Neutrophil (primary cell): ENCODE measurements at regions not wholly inside any gene's neighbourhood (a gene's known extent, or its start where the extent isn't known, plus 50 kb on each side); places are given as distances from the start of the nearest gene placed in this dataset.

Experiments
- H3K27ac ChIP-seq: fragments of 200-600 bp; sonication (generic); 2 replicates; pipeline ENCODE4 v1.5.1; 2016; ENCODE audit warnings: mild to moderate bottlenecking, moderate library complexity
- H3K27me3 ChIP-seq: fragments of 200-600 bp; sonication (generic); 2 replicates; pipeline ENCODE4 v1.6.0; 2016; ENCODE audit warnings: mild to moderate bottlenecking
- H3K36me3 ChIP-seq: fragments of 200-600 bp; sonication (generic); 2 replicates; pipeline ENCODE4 v1.5.1; 2017
- H3K4me1 ChIP-seq, 2 experiments: fragments of 200-600 bp in 1 of 2; sonication (generic) in 1 of 2; 1 replicate in 1 of 2; 2 replicates in 1 of 2; pipeline versions ENCODE4 v1.5.1 to v1.6.1; 2013 to 2016; ENCODE audit warnings: low read depth in 1 of 2, low read length in 1 of 2, mild to moderate bottlenecking in 1 of 2, moderate library complexity in 1 of 2; ENCODE audit not compliant: control insufficient read depth in 1 of 2, insufficient read depth in 1 of 2
- H3K4me3 ChIP-seq, 2 experiments: fragments of 200-600 bp in 1 of 2; sonication (generic) in 1 of 2; 1 replicate in 1 of 2; 2 replicates in 1 of 2; pipeline ENCODE4 v1.5.1; 2013 to 2016; ENCODE audit warnings: low read depth in 1 of 2, low read length in 1 of 2, mild to moderate bottlenecking in 1 of 2, moderate library complexity in 1 of 2
- H3K9me3 ChIP-seq: fragments of 200-600 bp; sonication (generic); 2 replicates; pipeline ENCODE4 v1.5.1; 2016
- CTCF ChIP-seq: fragments of 200-600 bp; sonication (generic); IDR thresholded peaks from 2 replicates; pipeline ENCODE4 v1.5.1; 2016; ENCODE audit warnings: antibody characterized with exemption

GRCh38 chr11:112810951-112811350 is 150.3 kb upstream of the NCAM1 start:
- Histone ChIP-seq H3K9me3 (no peaks in the 10 kb centered on the region), H3K4me1 (no peaks in the 10 kb centered on the region), H3K4me3 (no peak overlapping the region), H3K36me3 (no peaks in the 10 kb centered on the region), H3K27ac (no peak overlapping the region), H3K27me3 (no peaks in the 10 kb centered on the region)
- no peak for TF ChIP-seq CTCF

GRCh38 chr11:112811783-112812182 is 149.4 kb upstream of the NCAM1 start:
- no peak overlapping the region for H3K27ac ChIP-seq
- no peaks in the 10 kb centered on the region for H3K27me3 ChIP-seq
- no peaks in the 10 kb centered on the region for H3K36me3 ChIP-seq
- H3K9me3 ChIP-seq, result no peaks in the 10 kb centered on the region
- no peak for TF ChIP-seq CTCF
- no peaks in the 10 kb centered on the region for H3K4me1 ChIP-seq
- H3K4me3 ChIP-seq, result no peak overlapping the region

GRCh38 chr11:112812729-112813128 is 148.5 kb upstream of the NCAM1 start:
- Histone ChIP-seq H3K4me3 (no peak overlapping the region), H3K36me3 (no peaks in the 10 kb centered on the region), H3K27me3 (no peaks in the 10 kb centered on the region), H3K9me3 (no peaks in the 10 kb centered on the region), H3K4me1 (no peaks in the 10 kb centered on the region), H3K27ac (no peak overlapping the region)
- no peak for TF ChIP-seq CTCF

- TF ChIP-seq CTCF, result no peak
- Histone ChIP-seq H3K27ac (no peak overlapping the region), H3K36me3 (no peaks in the 10 kb centered on the region), H3K4me3 (no peak overlapping the region), H3K9me3 (no peaks in the 10 kb centered on the region), H3K4me1 (no peaks in the 10 kb centered on the region), H3K27me3 (no peaks in the 10 kb centered on the region)
Observed at GRCh38 chr11:112814168-112814567, 147.1 kb upstream of the NCAM1 start.

GRCh38 chr11:112817376-112817775 is 143.8 kb upstream of the NCAM1 start:
- no peak overlapping the region for H3K27ac ChIP-seq
- H3K27me3 ChIP-seq, result no peaks in the 10 kb centered on the region
- H3K4me1 ChIP-seq, result no peaks in the 10 kb centered on the region
- H3K4me3 ChIP-seq, result no peak overlapping the region
- no peak for TF ChIP-seq CTCF
- no peaks in the 10 kb centered on the region for H3K36me3 ChIP-seq
- H3K9me3 ChIP-seq, result no peaks in the 10 kb centered on the region
